Kidney capillary endothelial cell (primary cell): ENCODE measurements at regions not wholly inside any gene's neighbourhood (a gene's known extent, or its start where the extent isn't known, plus 50 kb on each side); places are given as distances from the start of the nearest gene placed in this dataset.

Experiments
- DNase-seq: peaks from one replicate; pipeline ENCODE4 v3.0.0-alpha.2; 2018; ENCODE audit warnings: low spot score

DNA sequence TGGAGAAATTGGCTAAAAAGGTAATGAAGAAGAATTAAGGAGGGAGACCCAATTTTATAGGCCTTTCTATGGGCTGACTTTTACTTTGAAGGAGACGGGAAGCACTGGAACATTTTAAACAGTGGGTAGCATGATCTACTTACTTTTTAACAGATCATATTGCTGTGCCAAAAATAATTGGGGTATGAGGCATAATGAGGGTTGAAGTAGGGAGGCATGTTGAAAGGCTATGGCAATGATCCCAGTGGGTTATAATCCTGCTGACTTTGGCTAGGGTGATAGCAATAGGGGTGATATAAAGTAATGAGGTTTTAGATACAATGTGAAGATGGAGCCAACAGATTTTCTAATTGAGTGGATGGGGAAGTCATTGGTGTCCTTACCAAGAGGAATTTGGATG is 73.2 kb downstream of the GPR37 start:
- DNase-seq, result no peak

DNA sequence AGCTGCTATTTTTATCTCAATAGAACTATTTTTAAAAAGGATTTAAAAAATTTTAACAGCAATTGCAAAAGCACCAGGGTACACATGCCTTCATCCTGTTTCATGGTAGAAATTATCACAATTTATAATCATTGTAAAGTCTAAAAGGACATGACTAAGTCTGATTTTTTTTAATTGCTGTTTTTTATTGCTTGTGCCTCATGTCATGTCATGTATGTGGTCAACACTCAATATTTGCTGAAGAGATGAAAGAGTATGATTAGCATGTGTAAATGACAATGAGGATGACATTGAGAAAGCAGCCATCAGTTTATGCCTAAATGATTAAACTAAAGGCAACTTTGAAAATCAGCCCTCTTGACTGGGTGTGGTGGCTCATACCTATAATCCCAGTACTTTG is 74.8 kb downstream of the GPR37 start:
- DNase-seq, result no peak

DNA sequence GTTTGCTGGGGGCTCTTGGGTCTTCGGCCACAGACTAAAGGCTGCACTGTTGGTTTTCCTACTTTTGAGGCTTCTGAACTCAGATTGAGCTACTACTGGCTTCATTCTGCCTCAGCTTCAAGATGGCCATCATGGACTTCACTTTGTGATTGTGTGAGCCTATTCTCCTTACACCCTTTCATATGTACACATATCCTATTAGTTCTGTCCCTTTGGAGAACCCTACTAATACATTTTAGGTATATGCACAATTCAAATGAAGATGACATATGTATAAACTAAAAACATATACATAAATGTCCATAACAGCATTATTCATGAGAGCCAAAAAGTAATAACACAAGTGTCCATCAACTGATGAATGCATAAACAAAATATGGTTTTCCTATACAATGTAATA is 75.7 kb downstream of the GPR37 start:
- no peak for DNase-seq

DNA sequence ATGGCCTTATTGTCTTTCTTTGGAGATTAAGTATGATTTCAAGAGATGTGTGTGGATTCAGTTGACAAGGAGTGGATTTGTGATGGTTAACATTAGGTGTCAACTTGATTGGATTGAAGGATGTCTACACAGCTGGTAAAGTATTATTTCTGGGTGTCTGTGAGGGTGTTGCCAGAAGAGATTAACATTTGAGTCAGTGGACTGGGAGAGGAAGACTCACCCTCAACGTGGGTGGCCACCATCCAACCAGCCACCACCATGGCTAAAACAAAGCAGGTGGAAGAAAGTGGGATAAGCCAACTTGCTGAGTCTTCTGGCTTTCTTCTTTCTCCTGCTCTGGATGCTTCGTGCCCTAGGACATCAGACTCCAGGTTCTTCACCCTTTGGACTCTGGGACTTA is 76.1 kb downstream of the GPR37 start:
- DNase-seq, result no peak

DNA sequence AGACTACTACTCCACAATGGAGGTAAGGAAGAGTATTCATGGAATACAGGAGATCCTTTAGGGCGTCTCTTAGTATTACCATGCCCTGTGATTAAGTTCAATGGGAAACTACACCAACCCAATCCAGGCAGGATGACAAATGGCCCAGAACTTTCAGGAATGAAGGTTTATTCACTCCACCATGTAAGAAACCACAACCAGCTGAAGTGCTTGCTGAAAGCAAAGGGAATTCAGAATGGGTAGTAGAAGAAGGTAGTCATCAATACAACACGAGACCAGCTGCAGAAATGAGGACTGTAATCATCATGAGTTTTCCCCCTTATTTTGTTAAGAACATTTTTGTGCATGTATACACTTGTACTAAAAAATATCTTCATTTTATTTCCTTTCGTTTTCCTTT is 76.6 kb downstream of the GPR37 start:
- DNase-seq, result no peak

DNA sequence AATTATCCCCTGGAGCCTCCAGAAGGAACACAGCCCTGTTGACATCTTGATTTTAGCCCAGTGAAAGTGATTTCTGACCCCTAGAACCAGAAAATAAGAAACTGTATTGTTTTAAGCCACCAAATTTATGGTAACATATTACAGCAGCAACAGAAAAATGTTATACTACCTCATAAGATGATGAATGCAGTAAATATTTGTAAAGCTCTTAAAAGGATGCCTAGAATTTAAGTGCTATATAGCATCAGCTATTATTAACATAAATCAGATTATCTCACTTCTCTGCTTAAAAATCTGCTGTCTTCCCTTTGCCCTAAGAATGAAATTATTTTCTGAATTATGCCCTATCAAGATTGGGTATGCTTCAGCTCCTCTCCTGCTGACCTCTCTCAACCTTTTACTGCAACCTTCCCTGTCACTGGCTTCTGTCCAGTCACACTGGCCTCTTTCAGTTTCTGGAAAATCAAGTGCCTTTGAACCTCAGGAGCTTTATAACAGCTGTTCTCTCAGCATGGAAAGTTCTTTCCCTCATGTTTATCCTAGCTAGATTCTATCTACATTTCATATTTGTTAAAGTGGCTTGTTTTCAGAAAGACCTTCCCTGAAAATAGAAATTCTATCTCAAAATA is 78.9 kb downstream of the GPR37 start:
- no peak for DNase-seq

DNA sequence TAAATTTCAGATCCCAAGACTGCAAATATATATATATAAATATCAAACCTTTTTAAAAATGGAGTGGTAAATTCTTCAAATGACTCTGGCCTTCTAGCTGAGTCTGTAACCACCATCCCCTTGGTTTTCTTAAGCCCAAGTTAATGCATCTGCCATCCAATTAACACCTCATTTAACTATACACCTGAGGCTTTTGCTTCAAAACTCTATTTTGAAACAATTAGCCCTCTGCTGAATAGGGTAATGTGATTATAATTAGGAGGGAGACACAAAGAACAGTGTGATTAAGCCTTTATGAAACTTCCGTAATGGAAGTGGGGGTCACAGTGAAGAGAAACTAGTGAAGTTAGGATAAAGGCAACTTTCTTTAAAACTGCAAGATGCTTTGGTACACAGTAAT is 83.6 kb downstream of the GPR37 start:
- DNase-seq, result no peak

DNA sequence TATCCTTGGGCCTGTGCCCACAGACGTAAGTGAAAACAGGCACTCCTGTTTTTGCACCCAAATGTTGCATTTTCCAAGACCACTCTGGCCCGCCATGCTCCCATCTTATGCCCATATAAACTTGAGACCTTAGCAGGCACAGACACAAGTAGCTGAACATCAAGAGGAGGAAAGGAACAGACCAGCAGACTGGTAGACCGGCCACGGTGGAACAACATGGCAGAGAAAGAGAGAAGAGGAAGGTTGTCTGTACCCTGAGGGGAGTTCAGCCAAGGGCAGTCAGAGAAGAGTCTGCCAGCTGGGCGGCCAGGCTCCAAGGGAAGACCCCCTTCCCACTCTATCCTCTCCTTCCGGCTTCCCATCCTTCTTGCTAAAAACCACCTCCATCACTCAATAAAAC is 85.3 kb downstream of the GPR37 start:
- no peak for DNase-seq

DNA sequence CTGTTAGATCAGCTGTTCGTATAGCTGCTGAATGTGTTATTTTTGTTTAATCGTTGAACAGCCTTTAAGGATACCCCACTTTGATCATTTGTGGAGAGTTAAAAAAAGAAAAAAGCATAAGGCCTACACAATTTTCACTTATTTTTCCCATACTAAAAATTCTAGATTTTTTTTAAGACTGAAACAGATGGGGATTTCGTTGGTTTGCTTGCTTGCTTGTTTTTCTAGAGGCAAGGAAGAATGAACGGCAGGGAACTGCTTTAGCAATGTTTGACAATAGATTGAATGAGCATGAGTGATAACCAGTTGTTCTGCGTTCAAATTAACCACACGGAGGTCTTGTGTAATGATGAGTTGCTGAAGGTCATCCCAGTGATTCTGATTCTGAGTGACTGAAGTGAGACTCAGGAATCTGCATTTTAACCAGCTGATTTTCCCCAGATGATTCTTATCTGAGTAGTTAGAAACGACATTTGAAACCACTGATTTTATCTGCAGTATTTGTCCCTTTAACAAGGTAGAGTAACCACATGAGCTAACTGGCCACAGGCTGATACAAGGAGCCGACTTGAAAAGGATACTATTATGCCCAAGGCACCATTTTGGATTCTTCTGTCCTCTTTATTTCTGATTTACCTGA is 85.9 kb downstream of the GPR37 start:
- DNase-seq, result no peak

DNA sequence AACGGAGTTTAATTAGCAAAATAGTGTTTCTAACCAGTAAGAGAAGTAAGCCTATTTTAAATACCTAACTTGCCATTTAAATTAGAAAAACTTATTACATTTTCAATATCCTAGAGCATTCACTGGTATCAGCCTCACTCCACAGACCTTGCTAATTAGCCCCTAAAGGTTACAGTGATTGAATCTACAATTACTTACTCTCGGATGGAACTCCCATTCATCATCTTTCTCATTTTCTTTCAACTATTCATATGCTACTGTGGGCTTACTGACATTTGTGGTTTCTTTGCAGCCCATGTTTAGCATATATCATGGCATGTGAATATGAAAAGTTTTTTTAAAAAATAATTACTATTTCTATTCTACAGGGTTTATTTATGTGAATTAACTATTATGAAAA is 86.4 kb downstream of the GPR37 start:
- DNase-seq, result no peak

DNA sequence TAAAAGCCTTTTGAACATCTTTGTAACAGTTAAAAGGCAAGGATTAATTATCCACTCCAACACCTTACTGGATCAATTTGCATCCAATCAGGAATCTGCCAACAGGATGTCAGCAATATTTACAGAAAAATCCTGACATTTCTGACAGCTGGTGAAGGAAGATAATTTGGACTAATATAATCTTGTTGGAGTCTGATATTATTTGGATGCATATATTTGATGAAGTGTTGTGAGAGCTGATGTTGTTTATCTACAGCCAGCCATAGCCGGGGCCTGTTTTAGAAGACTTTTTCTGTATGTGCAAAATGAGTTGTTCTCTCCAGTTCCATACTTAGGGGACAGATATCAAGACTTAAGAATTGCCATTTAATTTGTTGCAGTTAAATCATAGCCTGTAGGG is 91.1 kb downstream of the GPR37 start:
- DNase-seq, result no peak

DNA sequence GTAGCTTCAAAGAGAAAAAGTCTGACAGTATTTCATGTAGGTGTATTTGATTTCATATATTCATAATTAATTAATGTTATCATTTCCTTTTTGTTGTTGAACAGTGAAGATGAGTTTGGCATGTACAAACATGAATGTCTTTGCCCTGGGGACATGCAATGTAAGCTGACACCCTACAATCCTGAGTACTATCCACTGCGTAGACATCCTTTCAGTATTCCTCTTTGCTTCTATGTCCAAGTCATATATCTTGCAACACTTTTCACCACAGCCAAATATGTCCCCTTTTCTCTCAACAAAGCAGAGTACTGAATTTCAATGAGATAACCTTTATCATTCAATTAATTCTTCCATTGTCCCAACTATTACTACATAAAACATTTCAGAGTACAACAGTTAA is 93.6 kb downstream of the GPR37 start:
- DNase-seq, result no peak

DNA sequence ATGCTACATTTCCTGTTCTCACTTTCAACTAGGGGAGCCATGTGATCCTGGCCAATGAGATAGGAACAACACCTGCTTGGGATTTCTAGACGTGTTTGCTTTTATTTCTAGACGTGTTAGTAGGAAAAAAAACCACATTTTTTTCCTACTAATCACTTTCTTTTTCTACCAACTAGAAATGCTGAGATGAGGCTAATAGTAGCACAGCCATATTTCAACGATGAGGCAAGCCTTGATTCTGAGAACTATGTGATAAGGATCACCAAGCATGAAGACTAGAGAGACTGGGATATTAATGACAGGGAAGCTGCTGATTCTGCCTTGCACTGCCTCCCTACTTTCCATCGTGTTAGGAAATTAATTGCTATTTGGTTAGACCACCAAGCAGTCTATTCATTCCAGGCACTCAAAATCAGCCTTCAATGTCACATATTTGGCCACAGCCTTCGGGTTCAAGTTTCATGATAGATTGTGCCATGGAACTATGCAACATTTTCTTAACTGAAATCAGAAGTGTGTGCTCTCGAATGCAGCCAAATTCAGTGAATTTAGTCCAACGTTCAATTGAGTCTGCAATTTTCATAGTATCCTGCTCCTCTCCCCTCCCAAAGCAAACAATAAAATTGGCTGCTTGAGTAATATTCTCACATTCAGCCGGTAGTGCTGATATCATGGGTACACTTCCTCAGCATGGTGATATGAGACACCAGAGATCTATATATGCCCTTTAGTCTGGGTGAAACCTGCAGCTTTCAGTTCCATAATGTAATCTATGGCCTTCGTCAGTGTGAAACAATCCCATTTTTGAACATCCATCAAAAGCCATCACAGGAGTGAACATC is 98.1 kb downstream of the GPR37 start:
- no peak for DNase-seq

DNA sequence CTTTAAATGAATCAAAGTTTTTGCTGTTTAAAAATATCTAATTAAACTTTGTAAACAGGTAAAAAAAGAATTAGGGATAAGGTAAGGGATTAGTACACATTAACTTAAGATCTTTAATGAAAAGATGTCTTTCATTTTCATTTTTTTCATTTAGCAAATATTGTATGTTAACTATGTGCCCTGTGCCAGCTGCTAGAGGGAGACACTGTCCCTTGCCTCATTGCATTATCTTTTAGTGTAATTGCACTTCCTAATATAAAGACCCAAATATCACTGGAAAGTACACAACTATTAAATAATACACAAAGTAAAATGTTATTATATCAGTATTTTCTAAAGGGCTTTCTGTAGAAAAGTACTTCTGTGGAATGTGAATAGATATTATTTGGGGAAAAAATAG is 102.7 kb downstream of the GPR37 start:
- no peak for DNase-seq

DNA sequence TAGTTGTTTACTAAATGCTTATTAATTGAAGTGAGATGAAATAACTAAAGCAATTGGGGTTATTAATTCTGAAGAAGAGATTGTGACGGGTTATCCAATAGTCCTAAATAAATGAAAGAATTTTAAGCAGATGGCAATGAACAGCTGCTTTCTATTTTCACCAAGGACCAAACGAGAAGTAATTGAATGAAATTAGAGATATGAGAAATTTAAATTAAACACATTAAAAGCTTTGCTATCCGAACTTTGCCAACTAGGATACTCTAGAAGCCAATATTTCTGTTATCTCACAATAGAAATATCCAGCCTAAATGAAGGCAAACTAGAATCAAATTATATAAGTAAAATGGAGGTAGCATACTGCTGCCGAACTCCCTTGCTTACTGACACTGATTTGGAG is 103.2 kb downstream of the GPR37 start:
- DNase-seq, result no peak

DNA sequence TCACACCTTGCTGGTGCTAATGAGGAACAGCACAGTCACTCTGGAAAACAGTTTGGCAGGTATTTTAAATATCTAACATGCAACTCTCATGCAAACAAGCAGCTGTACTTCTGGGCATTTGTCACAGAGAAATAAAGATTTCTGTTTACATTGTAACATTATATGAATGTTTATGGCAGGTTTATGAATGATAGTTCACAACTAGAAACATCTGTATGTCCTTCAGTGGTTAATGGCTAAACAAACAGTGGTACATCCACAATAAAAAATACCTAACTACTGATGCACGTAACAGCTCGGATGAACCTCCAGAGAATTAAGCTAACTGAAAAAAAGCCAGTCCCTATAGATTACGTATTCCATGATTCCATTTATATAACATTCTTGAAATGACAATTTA is 109.6 kb downstream of the GPR37 start:
- DNase-seq, result no peak

DNA sequence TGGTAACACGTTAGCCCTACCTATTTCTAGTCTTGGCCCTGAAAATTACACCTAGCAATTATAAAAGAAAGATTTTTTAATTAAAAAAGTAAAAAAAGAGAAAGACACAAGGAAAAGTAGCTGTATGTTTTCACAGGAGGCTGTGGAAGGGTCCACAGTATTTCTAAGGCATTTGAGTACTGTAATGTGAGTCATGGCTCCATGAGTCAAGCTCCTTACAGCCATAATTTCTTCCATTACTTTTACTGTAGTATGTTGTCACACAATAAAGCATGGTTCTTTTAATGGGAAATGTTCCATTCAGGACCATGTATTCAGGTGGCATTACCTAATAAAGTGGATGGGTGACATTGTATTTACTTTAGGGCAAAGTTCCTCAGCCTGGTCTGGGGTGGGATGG is 113.4 kb downstream of the GPR37 start:
- DNase-seq, result no peak

DNA sequence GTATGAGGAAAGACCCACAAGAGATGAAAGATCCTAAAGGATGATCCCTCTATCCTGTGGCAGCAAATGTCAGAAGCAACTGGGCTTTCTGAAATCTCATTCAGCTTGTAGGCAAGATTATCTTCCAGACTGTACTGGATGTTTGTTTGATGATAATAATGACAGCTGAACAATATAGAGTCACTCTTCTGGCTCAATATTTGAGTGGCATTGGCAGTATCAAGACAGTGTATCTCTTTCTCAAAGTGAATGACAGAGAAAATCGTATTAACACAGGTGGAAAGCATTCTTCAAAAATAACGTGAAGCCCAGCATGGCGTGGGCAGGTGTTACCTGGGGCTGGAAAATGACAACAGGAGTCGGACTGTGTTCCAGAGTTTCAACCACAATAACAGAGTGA is 114.5 kb downstream of the GPR37 start:
- no peak for DNase-seq

DNA sequence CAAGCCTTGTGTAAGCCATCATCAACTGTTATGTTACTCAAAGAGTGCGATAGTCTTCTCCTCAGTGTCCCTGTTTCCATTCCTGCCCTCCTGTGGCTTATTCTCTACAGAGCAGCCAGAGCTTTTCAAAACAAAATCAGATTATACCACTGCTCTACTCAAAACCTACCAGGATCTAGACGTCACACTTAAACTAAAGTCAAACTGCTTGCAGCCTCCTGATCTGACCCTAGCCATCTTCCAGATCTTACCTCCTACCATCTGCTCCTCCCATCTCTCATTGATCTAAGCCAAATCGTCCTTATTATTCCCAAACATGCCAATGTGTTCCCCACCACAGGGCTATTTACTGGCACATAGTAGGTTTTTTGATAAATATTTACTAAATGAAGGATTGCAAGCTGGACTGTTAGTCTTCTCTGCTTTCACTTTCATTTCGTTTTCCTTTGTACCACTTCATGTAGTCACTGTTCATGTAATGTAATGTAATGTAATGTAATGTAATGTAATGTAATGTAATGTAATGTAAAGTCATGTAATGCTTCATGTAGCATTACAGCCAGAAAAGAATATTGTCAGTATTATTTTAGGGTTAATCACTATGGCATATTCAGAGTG is 116.1 kb downstream of the GPR37 start:
- no peak for DNase-seq

DNA sequence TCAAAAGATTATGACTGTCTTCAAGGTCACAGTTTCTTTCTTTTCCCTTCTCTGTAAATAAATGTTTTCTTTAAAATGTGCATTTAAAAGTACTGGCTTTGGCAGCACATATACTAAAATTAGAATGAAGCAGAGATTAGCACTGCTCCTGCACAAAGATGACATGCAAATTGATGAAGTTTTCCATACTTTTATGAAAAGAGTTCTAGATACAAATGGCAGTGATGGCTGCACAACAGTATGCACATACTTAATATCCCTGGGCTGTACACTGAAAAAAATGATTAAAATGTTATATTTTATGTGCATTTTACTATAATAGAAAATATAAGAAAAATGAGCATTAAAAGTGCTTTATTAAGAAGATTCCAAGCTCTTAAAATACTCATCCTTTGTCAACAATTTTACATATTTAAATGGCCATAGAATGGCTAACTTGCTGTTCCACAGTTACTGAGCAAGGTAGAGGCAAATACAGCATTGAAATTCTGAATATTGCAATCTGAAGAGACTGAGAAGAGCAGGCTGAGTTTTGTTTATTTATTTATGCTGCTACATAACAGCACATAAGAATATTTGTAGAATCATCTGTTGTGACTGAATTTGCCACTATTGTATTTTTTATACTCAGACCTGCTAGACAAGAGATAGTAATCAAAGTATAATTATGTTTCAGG is 117.8 kb downstream of the GPR37 start:
- DNase-seq, result no peak

DNA sequence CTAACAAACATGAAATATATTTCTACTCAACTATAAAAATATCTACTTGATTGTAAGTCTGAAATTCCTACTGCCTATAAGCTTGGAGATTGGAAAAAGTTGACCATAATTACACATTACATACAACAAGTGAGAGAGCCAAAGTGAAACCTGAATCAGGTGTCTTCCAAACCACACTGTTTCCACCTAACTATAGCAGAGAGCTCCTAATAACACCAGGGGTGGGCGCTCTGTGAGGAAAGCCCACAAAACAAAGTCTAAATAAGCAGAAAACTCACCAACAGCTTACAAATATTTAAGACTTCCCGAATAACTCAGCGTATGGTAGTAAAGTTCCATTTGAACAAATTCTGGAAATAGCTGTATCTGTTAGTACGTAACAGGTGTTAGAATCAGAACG is 119.9 kb downstream of the GPR37 start:
- DNase-seq, result no peak

DNA sequence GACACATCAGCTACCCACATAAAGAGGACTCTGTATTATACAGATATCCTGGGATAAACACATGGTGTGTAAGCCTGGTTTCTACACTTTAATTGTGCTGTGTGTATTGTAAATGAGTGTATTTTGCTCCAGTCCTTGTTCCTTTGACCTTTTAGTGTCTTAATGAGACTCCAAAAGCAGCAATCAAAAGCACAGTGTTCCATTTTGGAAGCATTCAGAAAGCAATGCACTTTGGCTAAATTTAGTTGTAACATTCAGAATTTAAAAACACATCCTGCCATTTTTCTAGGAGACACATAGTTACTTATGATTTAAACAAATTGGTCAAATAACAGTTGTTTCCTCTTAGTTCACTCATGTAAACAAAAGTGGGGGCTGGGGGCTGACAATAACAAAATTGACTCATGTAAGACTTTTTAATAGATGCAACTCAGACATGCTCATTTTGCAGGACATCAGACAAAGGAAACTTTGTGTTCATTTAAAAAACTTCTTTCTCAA is 122.2 kb downstream of the GPR37 start:
- no peak for DNase-seq
